ENCODE measurements at regions not wholly inside any gene's neighbourhood (a gene's known extent, or its start where the extent isn't known, plus 50 kb on each side); places are given as distances from the start of the nearest gene placed in this dataset.

DNA sequence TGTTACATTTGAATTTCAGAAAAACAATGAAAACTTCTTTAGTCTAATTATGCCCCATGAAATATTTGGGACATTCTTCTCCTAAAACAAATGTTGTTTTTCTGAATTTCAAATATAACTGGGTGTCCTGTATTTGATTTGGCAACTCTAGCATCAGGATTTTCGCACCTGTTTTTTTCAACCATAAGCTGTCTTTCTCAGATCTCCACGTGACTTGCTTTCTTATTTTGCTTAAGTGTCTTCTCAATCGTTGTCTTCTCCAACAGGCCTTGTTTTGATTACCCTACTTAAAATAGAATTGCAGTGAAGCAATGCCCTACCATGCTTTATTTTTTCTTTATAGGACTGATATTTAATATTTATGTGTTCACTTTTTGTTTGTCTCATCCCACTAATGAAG lies 752.8 kb upstream of the RGS18 start:
- Histone ChIP-seq H3K79me2 (ENCODE audit: insufficient read depth, low read depth, low read length) (no peaks in the 10 kb centered on the region), H3K4me1 (ENCODE audit: insufficient read depth, low read length, poor library complexity, severe bottlenecking) (no peaks in the 10 kb centered on the region), H3K27ac (ENCODE audit: low read depth, low read length, poor library complexity, severe bottlenecking) (no peak overlapping the region), H3K9me2 (ENCODE audit: insufficient read depth, low read length) (no peaks in the 10 kb centered on the region), H3K36me3 (ENCODE audit: insufficient read depth, low read length) (no peaks in the 10 kb centered on the region), H4K20me1 (ENCODE audit: insufficient read depth, low read length) (no peaks in the 10 kb centered on the region), H3K4me3 (ENCODE audit: low read depth, low read length, poor library complexity, severe bottlenecking) (no peak overlapping the region), H3K9me3 (ENCODE audit: low read length) (no peaks in the 10 kb centered on the region), H3K4me2 (ENCODE audit: low read length) (no peak overlapping the region), H2AFZ (ENCODE audit: low read length) (no peak overlapping the region)
- POLR2A ChIA-PET = interaction anchor here (0.5 kb wide), 1 partner anchor 14 kb away, joined by 4 read pairs; no protein-coding TSS in a partner anchor
- BruUV-seq (replicated peaks) = no TSS peak
- no peak for DNase-seq (ENCODE audit: low spot score)
- TF ChIP-seq, protein P1, sequence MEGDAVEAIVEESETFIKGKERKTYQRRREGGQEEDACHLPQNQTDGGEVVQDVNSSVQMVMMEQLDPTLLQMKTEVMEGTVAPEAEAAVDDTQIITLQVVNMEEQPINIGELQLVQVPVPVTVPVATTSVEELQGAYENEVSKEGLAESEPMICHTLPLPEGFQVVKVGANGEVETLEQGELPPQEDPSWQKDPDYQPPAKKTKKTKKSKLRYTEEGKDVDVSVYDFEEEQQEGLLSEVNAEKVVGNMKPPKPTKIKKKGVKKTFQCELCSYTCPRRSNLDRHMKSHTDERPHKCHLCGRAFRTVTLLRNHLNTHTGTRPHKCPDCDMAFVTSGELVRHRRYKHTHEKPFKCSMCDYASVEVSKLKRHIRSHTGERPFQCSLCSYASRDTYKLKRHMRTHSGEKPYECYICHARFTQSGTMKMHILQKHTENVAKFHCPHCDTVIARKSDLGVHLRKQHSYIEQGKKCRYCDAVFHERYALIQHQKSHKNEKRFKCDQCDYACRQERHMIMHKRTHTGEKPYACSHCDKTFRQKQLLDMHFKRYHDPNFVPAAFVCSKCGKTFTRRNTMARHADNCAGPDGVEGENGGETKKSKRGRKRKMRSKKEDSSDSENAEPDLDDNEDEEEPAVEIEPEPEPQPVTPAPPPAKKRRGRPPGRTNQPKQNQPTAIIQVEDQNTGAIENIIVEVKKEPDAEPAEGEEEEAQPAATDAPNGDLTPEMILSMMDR (conservative IDR thresholded peaks at IDR 0.05; ENCODE audit: low read length) = no peak
- no peak for TF ChIP-seq EZH2phosphoT487 (IDR thresholded peaks at IDR 0.05; ENCODE audit: borderline replicate concordance, low read depth, low read length)
- CTCF ChIA-PET (ENCODE audit: unreplicated experiment) = no interaction called here
- intact Hi-C loops (cut with micrococcal nuclease; ENCODE audit: unreplicated experiment) = no loop called here

DNA sequence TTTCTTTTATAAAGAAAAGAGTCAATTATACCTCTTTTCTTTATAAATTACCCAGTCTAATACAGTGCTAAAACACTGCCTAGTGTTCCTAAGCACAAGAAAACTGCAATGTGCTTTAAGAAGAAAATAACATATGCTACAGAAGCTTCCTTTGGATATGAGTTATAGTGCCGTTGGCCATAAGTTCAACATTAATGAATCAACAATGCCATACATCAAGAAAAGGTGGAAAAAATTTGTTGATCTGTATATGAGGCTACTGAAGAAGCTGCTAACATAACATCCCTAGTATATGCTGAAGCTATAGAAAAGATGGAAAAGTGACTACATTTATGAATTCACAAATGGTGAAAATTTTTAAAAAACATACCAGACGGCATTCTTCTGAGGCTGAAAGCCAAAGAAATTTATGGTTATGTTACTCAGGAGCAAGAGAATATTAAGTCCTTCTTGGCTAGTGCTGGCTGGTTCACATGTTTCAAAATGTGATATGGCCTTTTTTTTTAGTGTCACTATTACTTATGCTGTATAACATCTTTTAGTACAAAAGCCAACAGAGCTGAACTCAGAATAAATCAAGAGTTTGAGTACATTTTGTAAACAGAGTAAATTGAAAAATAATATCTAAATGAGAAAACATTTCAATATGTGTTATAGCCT lies 743.2 kb upstream of the RGS18 start:
- H3K4me3 ChIP-seq (ENCODE audit: low read depth, low read length, poor library complexity, severe bottlenecking) = no peak overlapping the region
- H3K36me3 ChIP-seq (ENCODE audit: insufficient read depth, low read length) = no peaks in the 10 kb centered on the region
- CTCF ChIA-PET (ENCODE audit: unreplicated experiment) = no interaction called here
- no peaks in the 10 kb centered on the region for H4K20me1 ChIP-seq (ENCODE audit: insufficient read depth, low read length)
- intact Hi-C loops (cut with micrococcal nuclease; ENCODE audit: unreplicated experiment) = no loop called here
- H3K4me2 ChIP-seq (ENCODE audit: low read length) = no peak overlapping the region
- DNase-seq (ENCODE audit: low spot score) = no peak
- no peak for TF ChIP-seq EZH2phosphoT487 (IDR thresholded peaks at IDR 0.05; ENCODE audit: borderline replicate concordance, low read depth, low read length)
- TF ChIP-seq, protein P1 (conservative IDR thresholded peaks at IDR 0.05; ENCODE audit: low read length) = no peak
- H2AFZ ChIP-seq (ENCODE audit: low read length) = no peak overlapping the region
- H3K27ac ChIP-seq (ENCODE audit: low read depth, low read length, poor library complexity, severe bottlenecking) = no peak overlapping the region
- H3K9me2 ChIP-seq (ENCODE audit: insufficient read depth, low read length) = no peaks in the 10 kb centered on the region
- H3K79me2 ChIP-seq (ENCODE audit: insufficient read depth, low read depth, low read length) = no peaks in the 10 kb centered on the region
- H3K9me3 ChIP-seq (ENCODE audit: low read length) = no peaks in the 10 kb centered on the region
- POLR2A ChIA-PET = no interaction called here
- no peaks in the 10 kb centered on the region for H3K4me1 ChIP-seq (ENCODE audit: insufficient read depth, low read length, poor library complexity, severe bottlenecking)
- BruUV-seq (replicated peaks) = no TSS peak

DNA sequence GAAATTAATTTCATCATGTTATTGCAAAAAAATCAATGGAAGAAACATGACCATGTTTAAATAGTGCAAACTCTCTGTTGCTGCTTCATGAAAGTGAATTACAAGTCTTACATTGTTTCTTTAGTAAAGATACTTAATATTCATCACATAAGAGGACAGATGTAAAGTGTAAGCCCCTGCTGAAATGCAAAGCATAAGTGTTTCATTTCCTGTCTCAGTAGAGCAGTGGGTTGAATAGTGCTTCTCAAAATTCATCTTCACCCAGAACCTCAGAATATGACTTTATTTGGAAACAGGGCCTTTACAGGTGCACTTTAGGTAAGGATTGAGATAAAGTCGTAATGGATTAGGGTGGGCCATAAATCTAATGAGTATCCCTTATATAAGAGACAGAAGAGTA lies 738.4 kb upstream of the RGS18 start:
- ChIA-PET CTCF (ENCODE audit: unreplicated experiment) (no interaction called here), POLR2A (interaction anchor here (0.6 to 0.7 kb wide), 3 partner anchors 34 to 282 kb away, joined by 3 to 4 read pairs (median 3); no protein-coding TSS in a partner anchor)
- H3K9me3 ChIP-seq (ENCODE audit: low read length) = no peaks in the 10 kb centered on the region
- no peak overlapping the region for H3K4me3 ChIP-seq (ENCODE audit: low read depth, low read length, poor library complexity, severe bottlenecking)
- H3K4me2 ChIP-seq (ENCODE audit: low read length) = no peak overlapping the region
- no peaks in the 10 kb centered on the region for H3K79me2 ChIP-seq (ENCODE audit: insufficient read depth, low read depth, low read length)
- H3K27ac ChIP-seq (ENCODE audit: low read depth, low read length, poor library complexity, severe bottlenecking) = no peak overlapping the region
- no peaks in the 10 kb centered on the region for H3K4me1 ChIP-seq (ENCODE audit: insufficient read depth, low read length, poor library complexity, severe bottlenecking)
- H3K36me3 ChIP-seq (ENCODE audit: insufficient read depth, low read length) = no peaks in the 10 kb centered on the region
- no peak for DNase-seq (ENCODE audit: low spot score)
- H4K20me1 ChIP-seq (ENCODE audit: insufficient read depth, low read length) = no peaks in the 10 kb centered on the region
- TF ChIP-seq, protein P1 (conservative IDR thresholded peaks at IDR 0.05; ENCODE audit: low read length) = no peak
- no peak for TF ChIP-seq EZH2phosphoT487 (IDR thresholded peaks at IDR 0.05; ENCODE audit: borderline replicate concordance, low read depth, low read length)
- intact Hi-C loops (cut with micrococcal nuclease; ENCODE audit: unreplicated experiment) = no loop called here
- BruUV-seq (replicated peaks) = no TSS peak
- H3K9me2 ChIP-seq (ENCODE audit: insufficient read depth, low read length) = no peaks in the 10 kb centered on the region
- no peak overlapping the region for H2AFZ ChIP-seq (ENCODE audit: low read length)

Measured in OCI-LY7 (cell line).